Ishikawa (cell line): ENCODE measurements at regions not wholly inside any gene's neighbourhood (a gene's known extent, or its start where the extent isn't known, plus 50 kb on each side); places are given as distances from the start of the nearest gene placed in this dataset.
A peak's percentile ranks its signal among the peaks of the same experiment; 100 is the strongest.

Experiments used
- EGR1 ChIP-seq: IDR thresholded peaks from 2 replicates; pipeline ENCODE4 v1.6.1; 2012
- FOXM1 ChIP-seq: IDR thresholded peaks from 2 replicates; pipeline ENCODE4 v1.6.1; 2012; ENCODE audit warnings: low read depth, borderline replicate concordance
- NFIC ChIP-seq: IDR thresholded peaks from 2 replicates; pipeline ENCODE4 v1.6.1; 2012
- RAD21 ChIP-seq: IDR thresholded peaks from 2 replicates; pipeline ENCODE4 v1.6.1; 2012; ENCODE audit warnings: low read depth
- TEAD4 ChIP-seq: IDR thresholded peaks from 2 replicates; pipeline ENCODE4 v1.6.1; 2012
- TF ChIP-seq, protein P1 (sequence below): IDR thresholded peaks from 2 replicates; pipeline ENCODE4 v1.6.1; 2012
- TF ChIP-seq, protein P2 (sequence below): IDR thresholded peaks from 2 replicates; pipeline ENCODE4 v1.6.1; 2012; ENCODE audit warnings: low read depth, mild to moderate bottlenecking

DNA sequence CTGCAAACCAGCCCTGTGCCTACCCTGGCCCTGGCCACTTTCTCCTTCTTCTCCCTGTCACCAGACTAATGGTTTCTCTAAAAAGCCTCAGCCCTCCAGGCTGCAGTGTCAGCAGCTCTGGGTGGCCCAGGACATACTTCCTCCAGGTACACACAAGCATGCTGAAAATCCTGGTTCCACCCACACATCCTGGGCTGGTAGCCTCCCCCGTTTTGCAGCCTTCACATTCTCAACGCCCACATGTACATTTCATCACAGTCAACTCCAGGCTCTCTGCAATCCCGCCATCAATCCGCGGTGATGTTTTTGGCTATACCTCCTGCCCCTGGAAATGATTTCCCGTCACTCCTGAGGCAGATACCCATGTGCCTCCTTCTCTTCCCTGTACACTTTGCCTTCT lies 59.4 kb downstream of the MAGEF1 start:
- TF ChIP-seq RAD21, result no peak
- TF ChIP-seq, protein P1, sequence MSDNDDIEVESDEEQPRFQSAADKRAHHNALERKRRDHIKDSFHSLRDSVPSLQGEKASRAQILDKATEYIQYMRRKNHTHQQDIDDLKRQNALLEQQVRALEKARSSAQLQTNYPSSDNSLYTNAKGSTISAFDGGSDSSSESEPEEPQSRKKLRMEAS, result no peak
- TF ChIP-seq FOXM1, result no peak
- no peak for TF ChIP-seq NFIC
- TF ChIP-seq, protein P2, sequence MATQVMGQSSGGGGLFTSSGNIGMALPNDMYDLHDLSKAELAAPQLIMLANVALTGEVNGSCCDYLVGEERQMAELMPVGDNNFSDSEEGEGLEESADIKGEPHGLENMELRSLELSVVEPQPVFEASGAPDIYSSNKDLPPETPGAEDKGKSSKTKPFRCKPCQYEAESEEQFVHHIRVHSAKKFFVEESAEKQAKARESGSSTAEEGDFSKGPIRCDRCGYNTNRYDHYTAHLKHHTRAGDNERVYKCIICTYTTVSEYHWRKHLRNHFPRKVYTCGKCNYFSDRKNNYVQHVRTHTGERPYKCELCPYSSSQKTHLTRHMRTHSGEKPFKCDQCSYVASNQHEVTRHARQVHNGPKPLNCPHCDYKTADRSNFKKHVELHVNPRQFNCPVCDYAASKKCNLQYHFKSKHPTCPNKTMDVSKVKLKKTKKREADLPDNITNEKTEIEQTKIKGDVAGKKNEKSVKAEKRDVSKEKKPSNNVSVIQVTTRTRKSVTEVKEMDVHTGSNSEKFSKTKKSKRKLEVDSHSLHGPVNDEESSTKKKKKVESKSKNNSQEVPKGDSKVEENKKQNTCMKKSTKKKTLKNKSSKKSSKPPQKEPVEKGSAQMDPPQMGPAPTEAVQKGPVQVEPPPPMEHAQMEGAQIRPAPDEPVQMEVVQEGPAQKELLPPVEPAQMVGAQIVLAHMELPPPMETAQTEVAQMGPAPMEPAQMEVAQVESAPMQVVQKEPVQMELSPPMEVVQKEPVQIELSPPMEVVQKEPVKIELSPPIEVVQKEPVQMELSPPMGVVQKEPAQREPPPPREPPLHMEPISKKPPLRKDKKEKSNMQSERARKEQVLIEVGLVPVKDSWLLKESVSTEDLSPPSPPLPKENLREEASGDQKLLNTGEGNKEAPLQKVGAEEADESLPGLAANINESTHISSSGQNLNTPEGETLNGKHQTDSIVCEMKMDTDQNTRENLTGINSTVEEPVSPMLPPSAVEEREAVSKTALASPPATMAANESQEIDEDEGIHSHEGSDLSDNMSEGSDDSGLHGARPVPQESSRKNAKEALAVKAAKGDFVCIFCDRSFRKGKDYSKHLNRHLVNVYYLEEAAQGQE, result no peak
- no peak for TF ChIP-seq TEAD4
- TF ChIP-seq EGR1, result peak; percentile 84
